Epidermal melanocyte (primary cell): ENCODE measurements at regions not wholly inside any gene's neighbourhood (a gene's known extent, or its start where the extent isn't known, plus 50 kb on each side); places are given as distances from the start of the nearest gene placed in this dataset.

Source experiments
- DNase-seq: peaks from one replicate; pipeline ENCODE4 v3.0.0; 2011; ENCODE audit warnings: low spot score; ENCODE audit not compliant: insufficient read length

GRCh38 chr2:200209030-200209429 is 97.5 kb upstream of the SPATS2L start:
- DNase-seq, result no peak

- no peak for DNase-seq
Measured at GRCh38 chr2:200211643-200212042, 94.8 kb upstream of the SPATS2L start.

GRCh38 chr2:200212862-200213425 is 93.5 kb upstream of the SPATS2L start:
- DNase-seq, result no peak

- no peak for DNase-seq
Measured at GRCh38 chr2:200216310-200216709, 90.2 kb upstream of the SPATS2L start.

GRCh38 chr2:200217320-200217719 is 89.2 kb upstream of the SPATS2L start:
- no peak for DNase-seq

GRCh38 chr2:200218645-200219044 is 87.8 kb upstream of the SPATS2L start:
- DNase-seq, result no peak

GRCh38 chr2:200219309-200220113 is 87.0 kb upstream of the SPATS2L start:
- no peak for DNase-seq

GRCh38 chr2:200220251-200220650 is 86.2 kb upstream of the SPATS2L start:
- DNase-seq, result no peak

GRCh38 chr2:200221055-200221955 is 85.2 kb upstream of the SPATS2L start:
- no peak for DNase-seq

GRCh38 chr2:200222791-200223190 is 83.7 kb upstream of the SPATS2L start:
- no peak for DNase-seq

GRCh38 chr2:200223205-200223784 is 83.2 kb upstream of the SPATS2L start:
- DNase-seq, result no peak

- DNase-seq, result no peak
Measured at GRCh38 chr2:200225951-200226350, 80.5 kb upstream of the SPATS2L start.

GRCh38 chr2:200226451-200227426 is 79.8 kb upstream of the SPATS2L start:
- DNase-seq, result no peak

GRCh38 chr2:200230716-200231115 is 75.8 kb upstream of the SPATS2L start:
- no peak for DNase-seq

GRCh38 chr2:200235533-200235932 is 71.0 kb upstream of the SPATS2L start:
- DNase-seq, result no peak

- no peak for DNase-seq
Measured at GRCh38 chr2:200239216-200239615, 67.3 kb upstream of the SPATS2L start.

- peak; percentile 41 for DNase-seq
Measured at GRCh38 chr2:200242570-200242969, 63.9 kb upstream of the SPATS2L start.

GRCh38 chr2:200243441-200243840 is 63.1 kb upstream of the SPATS2L start:
- no peak for DNase-seq

GRCh38 chr2:200244111-200244510 is 62.4 kb upstream of the SPATS2L start:
- DNase-seq, result no peak

- DNase-seq, result no peak
Measured at GRCh38 chr2:200247494-200247893, 59.0 kb upstream of the SPATS2L start.
